ENCODE measurements at regions not wholly inside any gene's neighbourhood (a gene's known extent, or its start where the extent isn't known, plus 50 kb on each side); places are given as distances from the start of the nearest gene placed in this dataset.
A peak's percentile ranks its signal among the peaks of the same experiment; 100 is the strongest.
"Not testable (repeated sequence)": the region's sequence is repeated elsewhere in the genome, so short reads cannot be mapped to it uniquely, and the experiment has no call there.

GRCh38 chr6:50520326-50521266 is 192.7 kb upstream of the TFAP2D start:
- DNase-seq: no peak

- no peak for DNase-seq
These were observed 189.0 kb upstream of the TFAP2D start for GRCh38 chr6:50524341-50524740.

GRCh38 chr6:50527985-50528384 is 185.3 kb upstream of the TFAP2D start:
- no peak for DNase-seq

GRCh38 chr6:50539447-50539846 is 173.9 kb upstream of the TFAP2D start:
- no peak for DNase-seq

- DNase-seq: no peak
These were observed 171.4 kb upstream of the TFAP2D start for GRCh38 chr6:50541941-50542340.

GRCh38 chr6:50543666-50544065 is 169.7 kb upstream of the TFAP2D start:
- no peak for DNase-seq

- no peak for DNase-seq
These were observed 164.3 kb upstream of the TFAP2D start for GRCh38 chr6:50549026-50549425.

GRCh38 chr6:50549475-50549874 is 163.9 kb upstream of the TFAP2D start:
- DNase-seq: no peak

GRCh38 chr6:50555982-50556381 is 157.3 kb upstream of the TFAP2D start:
- no peak for DNase-seq

GRCh38 chr6:50565004-50565403 is 148.3 kb upstream of the TFAP2D start:
- no peak for DNase-seq

- DNase-seq: not testable (repeated sequence)
These were observed 142.1 kb upstream of the TFAP2D start for GRCh38 chr6:50571230-50571629.

- no peak for DNase-seq
These were observed 127.6 kb upstream of the TFAP2D start for GRCh38 chr6:50585441-50586330.

- DNase-seq: no peak
These were observed 127.0 kb upstream of the TFAP2D start for GRCh38 chr6:50586331-50586675.

GRCh38 chr6:50589751-50590470 is 123.4 kb upstream of the TFAP2D start:
- DNase-seq: no peak

- no peak for DNase-seq
These were observed 122.2 kb upstream of the TFAP2D start for GRCh38 chr6:50591135-50591534.

- DNase-seq: no peak
These were observed 113.0 kb upstream of the TFAP2D start for GRCh38 chr6:50600280-50600679.

- DNase-seq: peak; percentile 47
These were observed 111.0 kb upstream of the TFAP2D start for GRCh38 chr6:50602292-50602691.

GRCh38 chr6:50608421-50608820 is 104.9 kb upstream of the TFAP2D start:
- DNase-seq: no peak

- no peak for DNase-seq
These were observed 102.8 kb upstream of the TFAP2D start for GRCh38 chr6:50610562-50610961.

- no peak for DNase-seq
These were observed 77.9 kb upstream of the TFAP2D start for GRCh38 chr6:50635429-50635828.

GRCh38 chr6:50637267-50637666 is 76.1 kb upstream of the TFAP2D start:
- no peak for DNase-seq

- DNase-seq: no peak
These were observed 64.2 kb upstream of the TFAP2D start for GRCh38 chr6:50649086-50649485.

GRCh38 chr6:50653253-50653652 is 60.1 kb upstream of the TFAP2D start:
- DNase-seq: no peak
